GM23338 (cell line): ENCODE measurements at regions not wholly inside any gene's neighbourhood (a gene's known extent, or its start where the extent isn't known, plus 50 kb on each side); places are given as distances from the start of the nearest gene placed in this dataset.

Source experiments
- ATAC-seq: fragments of 200-7000 bp; cut with Tn5 transposase; 3 replicates; pipeline ENCODE4 v1.9.1; 2020
- DNase-seq: peaks from one replicate; pipeline ENCODE4 v3.0.0-alpha.2; 2015; ENCODE audit warnings: low spot score
- H2AFZ ChIP-seq: fragments of 200-600 bp; sonication (generic); 2 replicates; pipeline ENCODE4 v1.8.0; 2016; ENCODE audit warnings: antibody characterized with exemption, mild to moderate bottlenecking, moderate library complexity
- H3F3A ChIP-seq: fragments of 200-600 bp; sonication (generic); replicated peaks from 2 replicates; pipeline ENCODE4 v1.8.0; 2017; ENCODE audit warnings: antibody characterized with exemption, mixed run types, low read depth
- H3K27ac ChIP-seq: fragments of 200-600 bp; sonication (generic); 2 replicates; pipeline ENCODE4 v1.6.1; 2016; ENCODE audit warnings: low read depth
- H3K27me3 ChIP-seq: fragments of 200-600 bp; sonication (generic); 2 replicates; pipeline ENCODE4 v1.8.0; 2016; ENCODE audit warnings: mild to moderate bottlenecking, mixed run types, moderate library complexity; ENCODE audit not compliant: insufficient read depth
- H3K36me3 ChIP-seq: fragments of 200-600 bp; sonication (generic); 2 replicates; pipeline ENCODE4 v1.8.0; 2016; ENCODE audit warnings: mild to moderate bottlenecking; ENCODE audit not compliant: insufficient read depth
- H3K4me1 ChIP-seq: fragments of 200-600 bp; sonication (generic); 2 replicates; pipeline ENCODE4 v1.8.0; 2016; ENCODE audit warnings: mild to moderate bottlenecking, moderate library complexity; ENCODE audit not compliant: insufficient read depth
- H3K4me2 ChIP-seq: fragments of 200-600 bp; sonication (generic); 2 replicates; pipeline ENCODE4 v1.7.1; 2017; ENCODE audit warnings: mixed run types
- H3K4me3 ChIP-seq: fragments of 200-600 bp; sonication (generic); 2 replicates; pipeline ENCODE4 v1.6.1; 2016; ENCODE audit warnings: mixed run types
- H3K79me2 ChIP-seq: fragments of 200-600 bp; sonication (generic); replicated peaks from 2 replicates; pipeline ENCODE4 v1.8.0; 2017; ENCODE audit warnings: mild to moderate bottlenecking; ENCODE audit not compliant: insufficient read depth
- H3K9me2 ChIP-seq: fragments of 200-600 bp; sonication (generic); 2 replicates; pipeline ENCODE4 v1.8.0; 2017; ENCODE audit not compliant: insufficient read depth
- H4K20me1 ChIP-seq: fragments of 200-600 bp; sonication (generic); replicated peaks from 2 replicates; pipeline ENCODE4 v1.8.0; 2017; ENCODE audit warnings: mild to moderate bottlenecking; ENCODE audit not compliant: insufficient read depth
- H3K27ac Mint-ChIP-seq: 2 replicates; pipeline ENCODE4 v1.8.0; 2020; ENCODE audit warnings: inconsistent platforms, mild to moderate bottlenecking, moderate library complexity, mixed read lengths
- H3K27me3 Mint-ChIP-seq: 3 replicates; pipeline ENCODE4 v1.8.0; 2022; ENCODE audit warnings: low read depth, mild to moderate bottlenecking, moderate library complexity, mixed read lengths, inconsistent platforms; ENCODE audit not compliant: insufficient read depth, poor library complexity
- H3K36me3 Mint-ChIP-seq: 3 replicates; pipeline ENCODE4 v1.8.0; 2021; ENCODE audit warnings: low read depth, mild to moderate bottlenecking, inconsistent platforms, moderate library complexity, mixed read lengths
- H3K4me1 Mint-ChIP-seq: 3 replicates; pipeline ENCODE4 v1.8.0; 2020; ENCODE audit warnings: mild to moderate bottlenecking, inconsistent platforms, mixed read lengths
- H3K4me3 Mint-ChIP-seq: 3 replicates; pipeline ENCODE4 v1.8.0; 2021; ENCODE audit warnings: moderate library complexity, mild to moderate bottlenecking, inconsistent platforms, mixed read lengths
- H3K9me3 Mint-ChIP-seq: 3 replicates; pipeline ENCODE4 v1.8.0; 2020; ENCODE audit warnings: moderate library complexity, mild to moderate bottlenecking, inconsistent platforms, mixed read lengths
- CREB1 ChIP-seq: fragments of 250-450 bp; sonication (Bioruptor Pico); IDR thresholded peaks from 2 replicates; pipeline ENCODE4 v1.5.0; 2020; ENCODE audit warnings: low read depth, mild to moderate bottlenecking, moderate library complexity
- CTCF ChIP-seq, 2 experiments: fragments of 200-600 bp in 1 of 2; sonication (generic) in 1 of 2; conservative IDR thresholded peaks; 2 replicates each; pipeline versions ENCODE4 v1.5.1 to v1.6.1; 2016 to 2017; ENCODE audit warnings: antibody characterized with exemption in 2 of 2, low read depth in 2 of 2, mild to moderate bottlenecking in 2 of 2, moderate library complexity in 1 of 2
- ETS1 ChIP-seq: IDR thresholded peaks from 2 replicates; pipeline ENCODE4 v1.6.1; 2016; ENCODE audit warnings: antibody characterized with exemption
- EZH2 ChIP-seq: fragments of 200-600 bp; sonication (generic); IDR thresholded peaks from one replicate; pipeline ENCODE4 v1.8.0; 2017; ENCODE audit warnings: antibody characterized with exemption, mild to moderate bottlenecking, low read depth; ENCODE audit not compliant: unreplicated experiment
- EZH2phosphoT487 ChIP-seq: fragments of 200-600 bp; sonication (generic); IDR thresholded peaks from one replicate; pipeline ENCODE4 v1.8.1; 2018; ENCODE audit warnings: antibody characterized with exemption; ENCODE audit not compliant: unreplicated experiment
- JUNB ChIP-seq: IDR thresholded peaks from one replicate; pipeline ENCODE4 v1.6.1; 2016; ENCODE audit warnings: antibody characterized with exemption; ENCODE audit not compliant: unreplicated experiment
- NANOG ChIP-seq: IDR thresholded peaks from 2 replicates; pipeline ENCODE4 v1.6.1; 2016; ENCODE audit warnings: antibody characterized with exemption, borderline replicate concordance
- POLR2AphosphoS5 ChIP-seq: IDR thresholded peaks from 2 replicates; pipeline ENCODE4 v1.6.1; 2016; ENCODE audit warnings: antibody characterized with exemption, low read depth
- REST ChIP-seq: IDR thresholded peaks from one replicate; pipeline ENCODE4 v1.6.1; 2018; ENCODE audit warnings: antibody characterized with exemption; ENCODE audit not compliant: unreplicated experiment
- STAT1 ChIP-seq: IDR thresholded peaks from one replicate; pipeline ENCODE4 v1.6.1; 2016; ENCODE audit warnings: antibody characterized with exemption; ENCODE audit not compliant: unreplicated experiment
- ZNF114 ChIP-seq: fragments of 250-450 bp; sonication (Bioruptor Pico); IDR thresholded peaks from 2 replicates; pipeline ENCODE4 v1.5.0; 2020; ENCODE audit warnings: mild to moderate bottlenecking, moderate library complexity
- ZNF331 ChIP-seq: fragments of 250-450 bp; sonication (Bioruptor Pico); IDR thresholded peaks from 2 replicates; pipeline ENCODE4 v1.5.0; 2020; ENCODE audit warnings: low read depth, mild to moderate bottlenecking, moderate library complexity
- ZNF462 ChIP-seq: fragments of 250-450 bp; sonication (Bioruptor Pico); IDR thresholded peaks from 2 replicates; pipeline ENCODE4 v1.5.0; 2020; ENCODE audit warnings: mild to moderate bottlenecking, moderate library complexity

- DNase-seq (no peak), ATAC-seq (no peak)
- no peaks in the 10 kb centered on the region for H3K79me2 ChIP-seq
- H3K36me3 ChIP-seq, result no peaks in the 10 kb centered on the region
- H3K27me3 Mint-ChIP-seq, result peaks cover 14% of the 10 kb centered on the region
- TF ChIP-seq NANOG (no peak), JUNB (no peak), CTCF (conservative IDR thresholded peaks at IDR 0.05; ENCODE audit: low read depth in 2 of 2) (no peak), ZNF114 (CRISPR knock-in tag) (no peak), CREB1 (CRISPR knock-in tag) (no peak), REST (no peak), EZH2 (no peak), ZNF462 (CRISPR knock-in tag) (no peak), ETS1 (no peak), EZH2phosphoT487 (no peak), ZNF331 (CRISPR knock-in tag) (no peak), STAT1 (no peak), POLR2AphosphoS5 (no peak)
- no peaks in the 10 kb centered on the region for H3K9me2 ChIP-seq
- no peaks in the 10 kb centered on the region for H3F3A ChIP-seq
- no peak overlapping the region for H3K4me3 ChIP-seq
- no peaks in the 10 kb centered on the region for H4K20me1 ChIP-seq
- no peaks in the 10 kb centered on the region for H3K4me1 Mint-ChIP-seq
- H2AFZ ChIP-seq, result no peak overlapping the region
- no peak overlapping the region for H3K27ac ChIP-seq
- no peaks in the 10 kb centered on the region for H3K4me1 ChIP-seq
- H3K9me3 Mint-ChIP-seq, result peaks cover 34% of the 10 kb centered on the region
- H3K36me3 Mint-ChIP-seq, result peaks cover 4% of the 10 kb centered on the region; the same call in 2 of the 3 replicates
- H3K27me3 ChIP-seq, result no peaks in the 10 kb centered on the region
- no peak overlapping the region for H3K4me3 Mint-ChIP-seq
- H3K4me2 ChIP-seq, result no peak overlapping the region
- no peak overlapping the region for H3K27ac Mint-ChIP-seq
These were observed 59.1 kb downstream of the BARX1 start for GRCh38 chr9:93896093-93896492.
